ENCODE measurements at regions not wholly inside any gene's neighbourhood (a gene's known extent, or its start where the extent isn't known, plus 50 kb on each side); places are given as distances from the start of the nearest gene placed in this dataset.

DNA sequence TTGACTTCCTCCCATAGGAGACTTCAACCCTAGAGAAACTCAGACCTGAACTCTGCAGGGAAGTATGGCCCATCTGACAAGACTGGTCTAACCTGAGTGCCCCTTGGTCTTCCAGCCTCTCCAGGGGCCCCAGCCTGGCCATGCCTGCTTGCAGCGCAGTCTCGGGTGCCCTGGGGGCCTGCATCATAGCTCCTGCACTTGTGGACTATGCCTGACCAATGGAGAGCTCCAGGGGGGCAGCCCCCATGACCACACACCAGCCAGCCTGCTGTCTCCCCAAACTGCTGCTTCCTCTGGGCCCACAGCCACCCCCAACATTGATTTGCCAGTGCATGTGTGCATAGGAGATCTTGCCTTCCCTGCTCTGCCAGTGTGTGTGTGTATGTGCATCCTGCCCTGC is 608.6 kb upstream of the MARCKS start:
- no peak for TF ChIP-seq POLR2AphosphoS5 (IDR thresholded peaks at IDR 0.05; ENCODE audit: borderline replicate concordance, low read depth, low read length)
- TF ChIP-seq EZH2 (IDR thresholded peaks at IDR 0.05) = no peak

Data from SK-N-MC (cell line).